HAP-1 (cell line): ENCODE measurements at regions not wholly inside any gene's neighbourhood (a gene's known extent, or its start where the extent isn't known, plus 50 kb on each side); places are given as distances from the start of the nearest gene placed in this dataset.
"Not testable (repeated sequence)": the region's sequence is repeated elsewhere in the genome, so short reads cannot be mapped to it uniquely, and the experiment has no call there.

Source experiments
- DNase-seq, 2 experiments: peaks; one replicate each; pipeline ENCODE4 v3.0.0-alpha.2; 2016 to 2020; ENCODE audit warnings: low spot score in 2 of 2
- H3K27me3 ChIP-seq: fragments of 250-450 bp; sonication (Bioruptor Pico); 2 replicates; pipeline ENCODE4 v1.5.1; 2020; ENCODE audit warnings: low read depth, mild to moderate bottlenecking, moderate library complexity
- H3K36me3 ChIP-seq: fragments of 250-450 bp; sonication (Bioruptor Pico); replicated peaks from 2 replicates; pipeline ENCODE4 v1.5.1; 2020; ENCODE audit warnings: mild to moderate bottlenecking
- H3K4me1 ChIP-seq: fragments of 250-450 bp; sonication (Bioruptor Pico); 2 replicates; pipeline ENCODE4 v1.5.1; 2020; ENCODE audit warnings: mild to moderate bottlenecking
- H3K4me3 ChIP-seq: fragments of 250-450 bp; sonication (Bioruptor Pico); 2 replicates; pipeline ENCODE4 v1.5.1; 2020; ENCODE audit warnings: mild to moderate bottlenecking, moderate library complexity
- H3K9me3 ChIP-seq: fragments of 250-450 bp; sonication (Bioruptor Pico); 2 replicates; pipeline ENCODE4 v1.5.1; 2020; ENCODE audit warnings: mild to moderate bottlenecking, moderate library complexity
- in situ Hi-C: fragments of 300-500 bp; cut with MboI; formaldehyde crosslinking; loops from 3 replicates; pipeline ENCODE4 v1.14.3; 2020; ENCODE audit warnings: low sequenced_read_pairs, inconsistent platforms, mixed read lengths

DNA sequence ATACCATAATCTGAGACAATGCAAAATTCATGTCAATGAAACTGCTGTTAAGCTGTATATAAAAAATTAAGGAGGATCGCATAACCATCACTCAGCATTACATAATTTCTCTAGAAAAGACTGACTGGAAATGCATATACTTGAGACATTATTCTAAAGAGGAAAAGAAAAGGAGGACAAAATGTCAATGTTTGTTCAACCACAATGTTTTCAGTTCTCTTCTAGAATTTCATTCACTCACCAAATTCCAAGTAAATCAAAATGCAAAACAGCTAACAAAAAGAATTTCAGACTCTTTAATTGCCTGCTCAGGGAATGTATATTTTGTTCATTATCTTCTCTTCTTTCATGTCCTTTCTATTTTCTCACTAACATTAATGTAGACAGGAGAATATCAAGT, 106.2 kb upstream of the CCDC28A start:
- H3K4me1 ChIP-seq, result peaks cover 12% of the 10 kb centered on the region
- no peaks in the 10 kb centered on the region for H3K9me3 ChIP-seq
- in situ Hi-C loops, result no loop called here
- no peak overlapping the region for H3K4me3 ChIP-seq
- no peaks in the 10 kb centered on the region for H3K27me3 ChIP-seq
- H3K36me3 ChIP-seq, result no peaks in the 10 kb centered on the region
- peak in 1 of 2 experiments; percentile 50 for DNase-seq

DNA sequence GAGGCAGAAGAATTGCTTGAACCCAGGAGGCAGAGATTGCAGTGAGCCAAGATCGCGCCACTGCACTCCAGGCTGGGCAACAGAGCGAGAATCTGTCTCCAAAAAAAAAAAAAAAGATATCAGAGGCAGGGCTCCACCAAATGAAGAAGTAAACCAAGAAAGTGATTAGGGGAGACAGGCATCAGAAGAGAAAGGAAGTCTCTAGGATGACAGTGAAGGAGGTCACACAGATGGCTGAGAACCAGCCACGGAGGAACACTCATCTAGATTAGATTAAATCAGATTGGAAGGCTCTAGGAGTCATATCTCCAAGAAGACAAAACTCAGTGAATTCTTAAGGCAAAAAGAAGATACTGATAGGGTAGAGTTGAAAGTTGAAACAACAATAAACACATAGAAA, 102.2 kb upstream of the CCDC28A start:
- Histone ChIP-seq H3K9me3 (no peaks in the 10 kb centered on the region), H3K4me1 (peaks cover 9% of the 10 kb centered on the region), H3K27me3 (no peaks in the 10 kb centered on the region), H3K36me3 (no peaks in the 10 kb centered on the region), H3K4me3 (no peak overlapping the region)
- in situ Hi-C loops, result no loop called here
- DNase-seq, result no peak

DNA sequence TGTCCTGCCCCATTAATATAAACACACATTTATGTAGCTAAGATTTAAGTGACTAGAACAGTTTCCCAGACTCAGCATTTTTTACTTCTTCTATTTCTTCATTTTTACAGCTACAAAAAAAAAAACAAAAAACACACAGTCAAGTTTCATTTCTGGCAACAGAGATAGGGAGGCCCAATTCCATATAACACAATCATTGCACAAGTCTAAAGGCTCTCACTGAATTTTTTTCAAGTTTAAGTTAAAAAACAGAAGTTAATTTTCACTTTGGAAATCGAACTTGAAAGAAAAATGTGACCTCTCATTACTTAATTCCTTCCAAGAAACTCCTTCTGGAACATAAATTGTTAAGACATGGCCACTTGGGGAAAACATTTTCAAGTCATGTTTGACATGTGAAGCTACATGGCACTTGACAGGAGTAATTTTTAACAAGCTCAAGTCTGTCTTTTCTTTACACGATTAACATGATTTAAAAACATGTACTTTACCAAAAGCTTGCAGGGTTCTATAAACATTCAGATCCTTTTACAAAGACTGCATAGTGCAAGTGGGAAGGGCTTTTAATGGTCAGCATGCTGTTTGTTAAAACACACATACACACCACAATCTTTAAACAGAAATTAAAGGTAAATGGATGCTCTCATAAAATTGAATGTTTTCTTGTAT, 100.1 kb upstream of the CCDC28A start:
- Histone ChIP-seq H3K9me3 (no peaks in the 10 kb centered on the region), H3K4me3 (no peak overlapping the region), H3K36me3 (no peaks in the 10 kb centered on the region), H3K27me3 (no peaks in the 10 kb centered on the region), H3K4me1 (peaks cover 6% of the 10 kb centered on the region)
- in situ Hi-C loops, result no loop called here
- DNase-seq, result no peak

DNA sequence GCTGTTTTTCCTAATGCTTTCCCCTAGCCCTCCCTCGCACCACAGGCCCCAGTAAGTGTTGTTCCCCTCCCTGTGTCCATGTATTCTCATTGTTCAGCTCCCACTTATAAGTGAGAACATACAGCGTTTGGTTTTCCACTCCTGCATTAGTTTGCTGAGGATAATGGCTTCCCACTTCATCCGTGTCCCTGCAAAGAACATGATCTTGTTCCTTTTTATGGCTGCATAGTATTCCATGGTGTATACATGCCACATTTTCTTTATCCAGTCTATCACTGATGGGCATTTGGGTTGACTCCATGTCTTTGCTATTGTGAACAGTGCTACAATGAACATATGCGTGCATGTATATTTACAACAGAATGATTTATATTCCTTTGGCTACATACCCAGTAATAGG, 99.1 kb upstream of the CCDC28A start:
- H3K27me3 ChIP-seq, H3K4me1 ChIP-seq, DNase-seq, H3K36me3 ChIP-seq, H3K9me3 ChIP-seq, H3K4me3 ChIP-seq, in situ Hi-C loops: not testable (repeated sequence)

DNA sequence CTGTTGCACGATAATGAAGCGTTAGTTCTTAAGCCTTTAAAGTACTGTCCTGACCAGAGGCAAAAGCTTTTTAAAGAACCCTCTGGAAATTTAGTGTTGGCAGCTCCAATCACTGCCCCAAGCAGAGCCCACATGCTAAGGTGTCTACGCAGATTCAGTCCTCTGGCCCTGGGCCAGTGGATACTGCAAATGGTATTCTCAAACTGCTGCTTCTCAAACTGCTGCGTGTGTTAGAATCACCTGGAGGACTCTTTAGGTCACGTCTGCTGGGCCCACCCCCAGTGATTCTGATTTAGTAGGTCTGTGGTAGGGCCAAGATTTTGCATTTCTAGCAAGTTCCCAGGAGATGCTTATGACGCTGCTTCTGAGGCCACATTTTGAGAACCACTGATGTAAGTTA, 96.0 kb upstream of the CCDC28A start:
- Histone ChIP-seq H3K4me3 (no peak overlapping the region), H3K4me1 (peaks cover 15% of the 10 kb centered on the region), H3K9me3 (no peaks in the 10 kb centered on the region), H3K27me3 (no peaks in the 10 kb centered on the region), H3K36me3 (no peaks in the 10 kb centered on the region)
- no peak for DNase-seq
- in situ Hi-C loops, result no loop called here

DNA sequence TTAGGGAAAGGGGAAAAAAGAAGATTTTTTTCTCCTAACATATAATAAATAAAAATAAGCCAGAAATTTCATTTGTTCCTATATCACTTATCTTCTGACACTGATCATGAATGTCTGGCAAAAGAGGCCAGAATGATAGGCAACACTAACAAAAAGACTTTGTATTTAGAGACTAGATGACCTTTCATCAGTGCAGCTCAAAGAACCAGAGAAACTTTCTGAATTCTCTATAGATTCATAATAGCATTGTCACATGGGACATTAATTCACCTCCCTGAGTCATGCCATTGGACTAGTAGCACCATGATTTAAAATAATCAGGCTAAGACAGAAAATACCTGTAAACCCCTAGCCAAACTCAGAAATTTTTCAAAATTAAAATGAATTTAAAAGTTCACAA, 95.4 kb upstream of the CCDC28A start:
- Histone ChIP-seq H3K4me3 (no peak overlapping the region), H3K4me1 (peaks cover 15% of the 10 kb centered on the region), H3K9me3 (no peaks in the 10 kb centered on the region), H3K27me3 (no peaks in the 10 kb centered on the region), H3K36me3 (no peaks in the 10 kb centered on the region)
- DNase-seq, result no peak
- in situ Hi-C loops, result no loop called here

DNA sequence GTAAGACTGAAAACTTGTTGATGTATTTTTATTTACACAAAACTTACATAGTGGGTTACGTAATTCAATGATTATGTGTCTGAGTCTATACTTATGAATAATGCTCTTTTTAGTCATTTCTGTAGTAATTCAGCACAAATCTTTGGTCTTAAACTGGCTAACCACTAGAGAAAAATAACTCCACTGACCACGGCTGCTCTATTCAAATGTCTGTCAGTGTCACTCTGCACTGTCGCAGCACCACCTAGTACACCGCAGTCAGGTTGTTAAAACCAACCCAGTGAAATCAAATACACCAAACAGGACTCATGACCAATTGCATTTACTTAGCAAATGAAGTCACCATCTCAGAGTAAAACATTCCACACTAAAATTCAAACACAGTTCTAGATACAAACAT, 93.5 kb upstream of the CCDC28A start:
- in situ Hi-C loops, result no loop called here
- Histone ChIP-seq H3K4me1 (peaks cover 15% of the 10 kb centered on the region), H3K4me3 (no peak overlapping the region), H3K9me3 (no peaks in the 10 kb centered on the region), H3K27me3 (no peaks in the 10 kb centered on the region), H3K36me3 (no peaks in the 10 kb centered on the region; the same call in 1 of the 2 replicates)
- no peak for DNase-seq

DNA sequence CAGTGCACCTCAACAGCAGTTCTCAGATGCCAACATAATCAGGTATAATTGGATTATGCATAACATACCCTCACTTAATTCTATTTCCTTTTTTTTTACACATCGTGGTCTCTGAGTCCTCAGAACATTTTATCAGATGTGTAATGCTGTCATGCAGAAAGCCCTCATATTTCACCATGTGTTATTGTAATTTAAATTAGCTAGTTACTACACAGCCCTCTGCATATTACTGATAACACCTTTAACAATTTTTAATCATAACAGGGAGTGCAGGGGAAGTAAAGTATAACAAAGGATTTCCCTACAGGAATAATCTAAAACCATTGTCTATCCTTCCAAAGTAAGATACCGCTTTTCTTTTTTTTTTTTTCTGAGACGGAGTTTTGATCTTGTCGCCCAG, 91.9 kb upstream of the CCDC28A start:
- DNase-seq, result no peak
- H3K4me1 ChIP-seq, result peaks cover 15% of the 10 kb centered on the region
- H3K36me3 ChIP-seq, result no peaks in the 10 kb centered on the region; the same call in 1 of the 2 replicates
- in situ Hi-C loops, result no loop called here
- H3K9me3 ChIP-seq, result no peaks in the 10 kb centered on the region
- no peaks in the 10 kb centered on the region for H3K27me3 ChIP-seq
- no peak overlapping the region for H3K4me3 ChIP-seq

DNA sequence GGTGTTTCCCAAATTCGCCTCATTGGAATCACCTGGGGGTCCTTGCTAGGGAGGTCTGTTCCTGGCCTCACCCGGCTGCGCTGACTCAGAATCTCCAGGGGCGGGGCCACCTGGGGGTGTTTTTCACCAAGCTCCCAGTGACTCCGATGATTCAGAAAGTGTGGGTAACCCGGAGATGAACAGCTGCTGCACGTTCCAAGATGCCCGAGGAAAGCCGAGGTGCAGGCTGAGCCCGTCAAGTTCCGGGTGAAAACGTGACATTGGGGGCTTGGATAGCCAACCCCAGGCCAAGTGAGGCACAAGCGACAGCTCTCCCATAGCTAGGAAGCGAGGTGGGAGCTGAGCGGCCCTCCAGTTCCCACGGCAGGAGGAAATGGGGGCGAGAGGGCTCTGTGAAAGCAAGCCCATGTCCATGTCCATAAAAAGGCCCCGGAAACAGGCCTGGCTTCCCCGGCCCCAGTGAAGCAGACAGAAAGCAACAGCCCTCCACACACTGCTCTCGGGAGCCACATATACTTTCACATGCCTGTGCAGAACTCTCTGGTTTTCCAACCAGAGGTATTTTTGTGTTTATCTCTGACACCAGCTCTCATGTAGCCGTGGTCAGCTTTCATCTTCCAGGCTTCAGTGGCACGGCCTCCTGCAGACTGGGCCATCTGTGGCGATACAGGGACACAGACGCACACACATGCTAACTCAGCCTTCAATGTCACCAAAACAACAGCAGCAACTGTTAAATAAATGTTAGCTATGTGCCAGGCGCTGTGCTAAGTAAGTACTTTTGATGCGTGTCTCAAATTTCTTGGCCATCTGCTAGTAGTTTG, 90.7 kb upstream of the CCDC28A start:
- H3K4me3 ChIP-seq, result no peak overlapping the region
- in situ Hi-C loops, result no loop called here

DNA sequence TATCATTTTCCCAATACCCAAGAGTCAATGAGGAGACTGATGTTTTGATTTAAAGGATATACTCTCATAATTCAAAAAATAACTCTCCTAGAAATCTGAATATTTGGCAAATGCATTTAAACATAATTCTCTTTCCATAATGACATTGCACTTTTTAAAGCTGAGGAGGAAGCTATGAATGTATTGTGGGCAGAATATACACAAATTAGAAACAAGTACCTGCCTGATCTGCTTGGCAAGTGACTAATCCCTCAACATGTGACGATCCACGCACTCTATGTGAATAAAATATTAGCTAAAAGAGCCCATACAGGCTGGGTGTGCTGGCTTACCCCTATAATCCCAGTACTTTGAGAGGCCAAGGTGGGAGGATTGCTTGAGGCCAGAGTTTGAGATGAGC, 88.3 kb upstream of the CCDC28A start:
- no peaks in the 10 kb centered on the region for H3K9me3 ChIP-seq
- no peak for DNase-seq
- in situ Hi-C loops, result no loop called here

More for the DNA sequence above, 90.7 kb upstream of the CCDC28A start:
- H3K9me3 ChIP-seq, result no peaks in the 10 kb centered on the region
- no peaks in the 10 kb centered on the region for H3K27me3 ChIP-seq
- peaks cover 9% of the 10 kb centered on the region for H3K4me1 ChIP-seq
- H3K36me3 ChIP-seq, result no peaks in the 10 kb centered on the region; the same call in 1 of the 2 replicates
- DNase-seq, result no peak

DNA sequence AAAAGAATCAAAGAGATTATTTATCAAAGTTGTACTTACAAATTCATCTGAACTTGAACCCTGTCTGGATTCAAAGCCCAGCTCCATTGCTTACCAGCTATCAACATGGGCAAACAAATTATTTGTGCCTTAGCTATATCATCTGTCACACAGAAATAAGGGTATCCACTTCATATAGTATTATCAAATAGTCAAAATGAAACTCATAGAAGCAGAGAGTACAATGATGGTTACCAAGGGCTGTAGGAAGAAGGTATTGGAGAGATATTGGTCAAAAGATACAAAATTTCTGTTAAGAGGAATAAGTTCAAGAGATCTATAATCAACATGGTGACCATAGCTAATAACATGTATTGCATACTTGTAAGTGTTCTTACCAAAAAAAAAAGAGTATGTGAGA, 87.8 kb upstream of the CCDC28A start:
- no peak for DNase-seq
- Histone ChIP-seq H3K36me3 (no peaks in the 10 kb centered on the region; the same call in 1 of the 2 replicates), H3K9me3 (no peaks in the 10 kb centered on the region), H3K4me3 (no peak overlapping the region), H3K27me3 (no peaks in the 10 kb centered on the region), H3K4me1 (peaks cover 11% of the 10 kb centered on the region)
- in situ Hi-C loops, result no loop called here

More for the DNA sequence above, 88.3 kb upstream of the CCDC28A start:
- Histone ChIP-seq H3K4me3 (no peak overlapping the region), H3K36me3 (no peaks in the 10 kb centered on the region; the same call in 1 of the 2 replicates), H3K4me1 (peaks cover 9% of the 10 kb centered on the region), H3K27me3 (no peaks in the 10 kb centered on the region)

DNA sequence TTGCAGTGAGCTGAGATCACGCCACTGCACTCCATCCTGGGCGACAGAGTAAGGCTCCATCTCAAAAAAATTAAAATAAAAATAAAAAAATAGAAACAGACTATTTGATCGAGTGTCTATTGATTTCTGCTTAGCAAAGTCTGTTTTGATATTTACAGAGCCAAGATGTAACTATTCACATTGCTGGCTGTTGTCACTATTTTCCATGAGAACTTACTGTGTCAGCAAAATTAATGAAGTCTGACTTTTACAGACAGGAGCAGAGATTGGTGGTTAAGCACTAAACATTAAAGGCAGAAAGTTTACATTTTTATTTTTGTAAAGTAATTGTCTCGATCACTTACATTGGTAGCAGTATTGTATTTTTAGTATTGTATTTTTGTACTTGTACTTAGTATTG, 85.0 kb upstream of the CCDC28A start:
- no peak for DNase-seq
- Histone ChIP-seq H3K27me3 (no peaks in the 10 kb centered on the region), H3K4me1 (peaks cover 8% of the 10 kb centered on the region), H3K36me3 (no peaks in the 10 kb centered on the region; the same call in 1 of the 2 replicates), H3K9me3 (no peaks in the 10 kb centered on the region), H3K4me3 (no peak overlapping the region)
- in situ Hi-C loops, result no loop called here

DNA sequence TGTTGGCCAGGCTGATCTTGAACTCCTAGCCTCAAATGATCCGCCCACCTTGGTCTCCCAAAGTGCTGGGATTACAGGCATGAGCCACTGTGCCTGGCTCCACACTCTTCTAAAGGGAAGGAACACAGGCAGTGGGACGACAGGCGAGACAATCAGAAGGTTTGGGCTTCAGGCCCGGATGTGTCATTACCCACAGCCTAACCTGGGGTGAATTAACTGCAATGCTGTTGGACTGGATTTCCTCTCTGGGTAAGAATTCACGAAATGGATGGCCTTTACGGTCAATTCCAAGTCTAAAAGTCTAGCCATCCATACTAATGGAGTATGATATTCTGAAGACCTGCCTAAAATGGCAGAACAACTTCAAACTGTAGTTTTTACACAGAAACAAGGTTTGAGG, 83.7 kb upstream of the CCDC28A start:
- in situ Hi-C loops, result no loop called here
- no peak overlapping the region for H3K4me3 ChIP-seq
- no peaks in the 10 kb centered on the region for H3K36me3 ChIP-seq
- H3K27me3 ChIP-seq, result no peaks in the 10 kb centered on the region
- peaks cover 12% of the 10 kb centered on the region for H3K4me1 ChIP-seq
- no peaks in the 10 kb centered on the region for H3K9me3 ChIP-seq
- no peak for DNase-seq

DNA sequence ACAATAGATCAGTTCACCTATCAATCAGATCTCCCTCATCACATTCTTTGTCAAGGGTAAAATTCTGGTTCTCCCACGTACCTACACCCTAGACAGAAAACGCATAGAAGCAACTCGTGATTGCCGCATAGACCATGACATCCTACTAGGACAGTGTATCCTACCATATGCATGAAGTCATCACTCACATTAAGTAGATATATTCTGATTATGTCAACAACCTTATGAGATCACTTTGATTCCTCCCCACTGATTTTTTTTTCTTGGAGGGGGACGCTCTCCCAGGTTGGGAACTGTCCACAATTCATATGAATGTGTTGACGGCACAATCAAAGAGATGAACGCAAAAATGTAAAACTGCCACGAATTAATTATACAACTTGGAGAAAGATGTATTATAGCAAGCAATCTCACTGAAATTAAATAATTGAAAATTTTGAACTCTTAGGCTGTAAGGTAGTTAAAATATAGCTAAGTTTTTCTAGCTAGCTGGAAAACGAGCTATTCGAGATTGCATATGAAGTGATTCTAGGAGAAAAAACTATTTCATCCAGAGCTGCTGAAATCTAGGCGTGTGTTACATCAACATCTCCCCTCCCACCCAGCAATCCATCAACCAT, 82.5 kb upstream of the CCDC28A start:
- H3K4me1 ChIP-seq, result peaks cover 12% of the 10 kb centered on the region
- peaks cover 3% of the 10 kb centered on the region; the same call in 1 of the 2 replicates for H3K9me3 ChIP-seq
- H3K4me3 ChIP-seq, result peak overlapping the region; percentile 80
- H3K36me3 ChIP-seq, result no peaks in the 10 kb centered on the region
- no peak for DNase-seq
- no peaks in the 10 kb centered on the region for H3K27me3 ChIP-seq
- in situ Hi-C loops, result no loop called here
